ENCODE measurements at regions not wholly inside any gene's neighbourhood (a gene's known extent, or its start where the extent isn't known, plus 50 kb on each side); places are given as distances from the start of the nearest gene placed in this dataset.
"Not testable (repeated sequence)": the region's sequence is repeated elsewhere in the genome, so short reads cannot be mapped to it uniquely, and the experiment has no call there.

DNA sequence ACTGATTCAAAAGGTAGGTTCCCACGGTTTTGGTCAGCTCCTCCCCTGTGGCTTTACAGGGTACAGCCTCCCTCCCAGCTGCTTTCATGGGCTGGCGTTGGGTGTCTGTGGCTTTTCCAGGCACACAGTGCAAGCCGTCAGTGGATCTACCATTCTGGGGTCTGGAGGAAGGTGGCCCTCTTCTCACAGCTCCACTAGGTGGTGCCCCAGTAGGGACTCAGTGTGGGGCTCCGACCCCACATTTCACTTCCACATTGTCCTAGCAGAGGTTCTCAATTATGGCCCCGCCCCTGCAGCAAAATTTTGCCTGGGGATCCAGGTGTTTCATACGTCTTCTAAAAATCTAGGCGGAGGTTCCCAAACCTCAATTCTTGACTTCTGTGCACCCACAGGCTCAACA, 324.6 kb upstream of the PHF14 start:
- not testable (repeated sequence) for H3K9ac ChIP-seq (ENCODE audit: low read depth, low read length); H3K4me3 ChIP-seq (ENCODE audit: low read length); H3K4me1 ChIP-seq (ENCODE audit: insufficient read depth, low read length); H3K36me3 ChIP-seq (ENCODE audit: insufficient read depth, low read depth, low read length); H3K27ac ChIP-seq (ENCODE audit: low read length); H3K9me3 ChIP-seq (ENCODE audit: insufficient read depth, low read depth, low read length); H3K27me3 ChIP-seq (ENCODE audit: insufficient read depth, low read length)

DNA sequence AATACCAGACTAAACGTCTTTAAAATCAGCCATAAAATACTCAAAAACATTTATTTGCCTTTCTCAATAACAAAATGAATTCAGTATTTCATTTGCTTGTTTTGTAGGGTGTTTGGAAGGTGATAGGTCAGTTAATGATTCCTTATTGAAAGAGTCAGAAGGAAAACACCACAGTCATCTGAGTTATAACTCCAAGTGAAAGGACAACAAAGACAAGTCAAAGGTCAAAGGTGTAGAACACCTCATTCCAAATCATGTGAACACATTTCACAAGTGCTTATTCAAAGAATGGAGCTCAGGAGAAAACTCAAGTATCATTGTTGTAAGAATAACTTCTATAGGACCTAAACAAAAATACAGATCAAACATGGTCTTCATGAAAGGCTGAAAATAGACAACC, 318.6 kb upstream of the PHF14 start:
- H3K4me1 ChIP-seq (ENCODE audit: insufficient read depth, low read length): peaks cover 6% of the 10 kb centered on the region; the same call in 1 of the 2 replicates
- no peaks in the 10 kb centered on the region for H3K9me3 ChIP-seq (ENCODE audit: insufficient read depth, low read depth, low read length)

DNA sequence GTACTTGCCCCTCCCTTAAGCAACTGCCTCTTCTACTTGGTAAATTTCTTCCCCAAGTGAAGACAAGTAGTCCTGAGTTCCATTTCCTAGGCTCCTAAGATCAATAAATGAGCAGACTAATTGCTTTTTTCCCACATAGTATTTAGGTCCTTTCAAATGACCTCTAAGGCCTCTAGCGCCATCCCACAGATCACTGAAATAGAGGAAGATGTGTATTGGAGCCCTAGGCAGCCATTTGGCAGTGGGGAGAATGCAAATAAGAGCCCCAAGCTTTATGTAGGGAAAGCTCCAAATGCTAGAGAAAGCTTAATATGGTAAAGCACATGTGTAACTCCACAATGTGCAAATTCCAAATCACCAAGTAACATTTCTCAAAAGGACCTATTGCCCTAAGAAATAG, 316.5 kb upstream of the PHF14 start:
- Histone ChIP-seq H3K9me3 (ENCODE audit: insufficient read depth, low read depth, low read length) (no peaks in the 10 kb centered on the region), H3K4me3 (ENCODE audit: low read length) (no peak overlapping the region)

More for the DNA sequence above, 318.6 kb upstream of the PHF14 start:
- Histone ChIP-seq H3K9ac (ENCODE audit: low read depth, low read length) (no peak overlapping the region), H3K27me3 (ENCODE audit: insufficient read depth, low read length) (no peaks in the 10 kb centered on the region), H3K4me3 (ENCODE audit: low read length) (no peak overlapping the region), H3K36me3 (ENCODE audit: insufficient read depth, low read depth, low read length) (no peaks in the 10 kb centered on the region), H3K27ac (ENCODE audit: low read length) (no peak overlapping the region)

DNA sequence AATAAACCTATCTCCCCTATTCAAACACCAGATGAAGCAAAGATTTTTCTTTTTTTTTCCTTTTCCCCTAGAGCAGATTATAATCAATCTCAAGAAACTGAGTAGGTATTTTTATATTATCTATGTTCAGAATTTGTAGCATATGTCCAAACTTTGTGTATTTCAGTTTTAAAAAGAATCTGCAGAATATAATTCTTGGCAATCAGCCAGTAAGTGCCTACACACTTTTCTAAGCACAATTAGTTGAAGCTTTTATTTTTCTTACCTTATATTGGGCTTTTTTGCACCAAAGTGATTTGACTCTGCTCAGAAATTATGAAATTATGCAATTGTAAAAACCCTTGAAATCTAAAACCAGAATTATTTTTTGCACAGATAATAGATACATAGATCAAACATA, 315.8 kb upstream of the PHF14 start:
- Histone ChIP-seq H3K9me3 (ENCODE audit: insufficient read depth, low read depth, low read length) (no peaks in the 10 kb centered on the region), H3K27me3 (ENCODE audit: insufficient read depth, low read length) (no peaks in the 10 kb centered on the region), H3K36me3 (ENCODE audit: insufficient read depth, low read depth, low read length) (no peaks in the 10 kb centered on the region), H3K9ac (ENCODE audit: low read depth, low read length) (no peak overlapping the region), H3K4me1 (ENCODE audit: insufficient read depth, low read length) (peaks cover 6% of the 10 kb centered on the region; the same call in 1 of the 2 replicates), H3K27ac (ENCODE audit: low read length) (no peak overlapping the region), H3K4me3 (ENCODE audit: low read length) (no peak overlapping the region)

More for the DNA sequence above, 316.5 kb upstream of the PHF14 start:
- Histone ChIP-seq H3K27me3 (ENCODE audit: insufficient read depth, low read length) (no peaks in the 10 kb centered on the region), H3K4me1 (ENCODE audit: insufficient read depth, low read length) (peaks cover 6% of the 10 kb centered on the region; the same call in 1 of the 2 replicates), H3K9ac (ENCODE audit: low read depth, low read length) (no peak overlapping the region), H3K27ac (ENCODE audit: low read length) (no peak overlapping the region), H3K36me3 (ENCODE audit: insufficient read depth, low read depth, low read length) (no peaks in the 10 kb centered on the region)

DNA sequence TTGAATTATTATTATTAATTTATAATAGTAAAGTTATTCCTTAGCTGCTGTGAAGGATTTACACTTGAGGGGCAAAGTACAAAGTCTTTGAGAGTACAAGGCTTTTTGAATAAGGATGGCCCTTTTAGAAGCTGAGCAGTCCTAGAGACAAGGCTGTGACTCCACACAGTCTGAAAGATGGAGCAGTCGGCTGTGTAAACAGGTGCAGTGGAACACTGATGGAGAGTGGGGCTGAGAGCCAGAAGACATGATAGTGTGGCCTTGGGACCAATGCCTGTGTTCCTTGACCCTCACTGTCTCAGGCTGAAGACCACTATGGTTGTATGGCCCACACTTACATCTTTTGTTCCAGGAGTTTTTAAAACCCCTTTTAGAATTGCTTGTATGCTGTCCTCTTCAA, 311.2 kb upstream of the PHF14 start:
- peaks cover 1% of the 10 kb centered on the region; the same call in 1 of the 2 replicates for H3K4me1 ChIP-seq (ENCODE audit: insufficient read depth, low read length)
- no peak overlapping the region for H3K27ac ChIP-seq (ENCODE audit: low read length)
- H3K9ac ChIP-seq (ENCODE audit: low read depth, low read length): no peak overlapping the region
- H3K4me3 ChIP-seq (ENCODE audit: low read length): no peak overlapping the region
- no peaks in the 10 kb centered on the region for H3K9me3 ChIP-seq (ENCODE audit: insufficient read depth, low read depth, low read length)
- H3K36me3 ChIP-seq (ENCODE audit: insufficient read depth, low read depth, low read length): no peaks in the 10 kb centered on the region
- no peaks in the 10 kb centered on the region for H3K27me3 ChIP-seq (ENCODE audit: insufficient read depth, low read length)

DNA sequence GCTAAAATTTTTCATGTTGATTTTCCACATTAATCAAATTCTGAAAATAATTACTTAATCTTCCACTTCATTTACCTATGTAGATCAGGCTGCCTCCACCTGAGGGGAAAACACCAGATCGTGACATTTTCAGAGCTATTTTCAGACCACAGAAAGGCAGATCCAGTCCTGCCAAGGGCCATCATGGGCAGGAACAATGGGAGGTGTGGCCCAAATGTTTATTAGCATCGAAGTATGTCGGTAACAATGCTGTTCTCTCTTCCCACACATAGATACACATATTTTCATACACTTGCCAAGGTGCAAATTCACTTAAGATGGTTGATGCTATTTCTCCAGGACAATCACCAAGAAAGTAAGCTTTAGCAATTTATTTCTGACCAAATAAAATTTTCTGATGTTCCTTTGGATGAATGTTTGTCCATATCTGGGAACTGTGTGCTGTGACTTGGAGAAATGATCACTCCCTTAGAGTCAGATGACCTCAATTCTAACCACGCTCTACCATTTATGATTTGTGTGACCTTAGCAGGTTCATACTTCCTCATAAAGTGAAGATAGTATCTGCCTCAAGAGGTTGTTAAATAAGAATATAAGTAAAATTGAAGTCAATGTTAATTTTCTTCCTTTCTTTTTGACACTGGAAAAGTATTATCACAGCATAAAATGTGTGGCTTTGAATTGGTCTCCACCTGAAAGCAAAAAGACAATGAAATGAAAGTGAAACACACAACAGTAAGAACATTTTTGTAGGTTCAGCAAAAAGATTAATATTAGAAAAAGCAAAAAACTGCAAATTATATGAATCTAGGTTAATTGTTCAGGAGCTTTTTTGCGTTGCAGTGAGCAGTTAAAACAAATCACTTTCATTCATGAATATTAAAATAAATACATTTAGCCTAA, 310.4 kb upstream of the PHF14 start:
- H3K4me1 ChIP-seq (ENCODE audit: insufficient read depth, low read length): no peaks in the 10 kb centered on the region
- H3K27me3 ChIP-seq (ENCODE audit: insufficient read depth, low read length): no peaks in the 10 kb centered on the region
- no peak overlapping the region for H3K4me3 ChIP-seq (ENCODE audit: low read length)
- H3K36me3 ChIP-seq (ENCODE audit: insufficient read depth, low read depth, low read length): no peaks in the 10 kb centered on the region
- H3K27ac ChIP-seq (ENCODE audit: low read length): no peak overlapping the region
- H3K9ac ChIP-seq (ENCODE audit: low read depth, low read length): no peak overlapping the region
- no peaks in the 10 kb centered on the region for H3K9me3 ChIP-seq (ENCODE audit: insufficient read depth, low read depth, low read length)

DNA sequence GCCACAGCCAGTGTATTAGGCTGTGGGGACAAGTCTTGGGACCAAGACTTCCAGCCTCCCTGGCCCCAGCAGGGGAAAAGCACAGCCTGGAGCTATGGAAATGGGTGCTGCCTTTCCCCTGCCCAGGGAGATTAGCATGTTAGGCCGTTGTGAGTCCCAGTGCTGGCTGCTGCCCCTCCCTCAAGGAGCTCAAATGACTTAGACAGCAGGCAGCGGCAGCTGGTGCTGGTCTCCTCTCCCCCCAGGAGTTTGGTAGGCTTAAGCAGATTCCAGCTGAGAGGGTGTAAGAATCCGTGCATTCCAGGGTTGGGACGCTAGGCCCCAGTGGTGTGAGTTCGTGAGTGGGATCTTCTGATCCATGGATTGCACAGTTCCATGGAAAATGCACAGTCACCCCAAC, 301.5 kb upstream of the PHF14 start:
- H3K9ac ChIP-seq (ENCODE audit: low read depth, low read length): no peak overlapping the region
- no peak overlapping the region for H3K4me3 ChIP-seq (ENCODE audit: low read length)
- no peak overlapping the region for H3K27ac ChIP-seq (ENCODE audit: low read length)
- no peaks in the 10 kb centered on the region for H3K36me3 ChIP-seq (ENCODE audit: insufficient read depth, low read depth, low read length)
- H3K9me3 ChIP-seq (ENCODE audit: insufficient read depth, low read depth, low read length): no peaks in the 10 kb centered on the region
- no peaks in the 10 kb centered on the region for H3K27me3 ChIP-seq (ENCODE audit: insufficient read depth, low read length)
- H3K4me1 ChIP-seq (ENCODE audit: insufficient read depth, low read length): no peaks in the 10 kb centered on the region

DNA sequence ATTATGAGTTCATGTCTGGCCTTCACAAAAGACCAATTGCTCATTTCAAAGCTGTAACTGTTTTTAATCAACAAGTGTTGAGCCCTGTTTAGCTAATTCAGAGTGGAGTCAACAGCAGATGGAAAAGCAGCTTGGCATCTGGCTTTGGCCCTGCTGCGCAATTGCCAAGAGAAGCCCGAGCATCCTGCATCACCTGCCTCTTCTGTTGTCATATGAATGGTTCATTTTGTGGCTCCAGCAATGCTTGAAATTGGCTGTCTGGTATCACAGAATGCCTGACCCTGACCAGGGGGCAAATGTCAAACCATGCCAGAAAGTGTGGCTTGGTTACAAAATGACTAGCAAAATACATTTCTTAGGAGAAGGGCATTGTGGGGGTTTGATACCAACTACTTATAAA, 296.5 kb upstream of the PHF14 start:
- no peaks in the 10 kb centered on the region for H3K9me3 ChIP-seq (ENCODE audit: insufficient read depth, low read depth, low read length)
- H3K36me3 ChIP-seq (ENCODE audit: insufficient read depth, low read depth, low read length): no peaks in the 10 kb centered on the region
- 0 out of 2 replicates have a peak, but pooled peaks cover 5% of the 10 kb centered on the region for H3K4me1 ChIP-seq (ENCODE audit: insufficient read depth, low read length)
- H3K9ac ChIP-seq (ENCODE audit: low read depth, low read length): no peak overlapping the region
- no peaks in the 10 kb centered on the region for H3K27me3 ChIP-seq (ENCODE audit: insufficient read depth, low read length)
- H3K27ac ChIP-seq (ENCODE audit: low read length): no peak overlapping the region
- H3K4me3 ChIP-seq (ENCODE audit: low read length): no peak overlapping the region

DNA sequence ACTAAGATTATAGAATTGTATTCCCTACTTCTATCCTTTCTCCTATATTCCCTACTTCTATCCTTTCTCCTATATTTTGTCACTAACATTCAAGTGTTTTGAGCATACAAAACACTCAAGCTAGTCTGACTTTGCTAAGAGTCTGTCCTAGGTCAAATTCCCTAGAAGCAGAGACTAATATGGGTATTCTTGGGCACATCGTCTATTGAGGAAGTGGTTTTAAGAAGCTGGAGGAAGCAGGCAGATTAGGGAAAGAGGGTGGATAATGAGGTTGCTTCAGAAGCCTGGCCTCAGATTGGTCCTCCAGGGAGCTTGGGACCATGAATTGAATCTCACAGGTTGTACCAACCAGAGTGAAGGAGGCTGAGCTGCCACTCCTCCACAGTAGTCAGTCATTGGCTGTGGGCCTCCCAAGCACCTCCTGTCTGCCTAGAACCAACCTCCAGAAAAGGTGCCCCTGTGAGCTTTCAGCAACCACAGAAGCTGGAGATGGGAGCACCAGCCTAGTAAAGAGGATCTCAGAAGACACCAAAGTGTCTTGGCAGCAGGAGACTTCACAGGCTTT, 295.9 kb upstream of the PHF14 start:
- H3K4me3 ChIP-seq (ENCODE audit: low read length): no peak overlapping the region
- no peaks in the 10 kb centered on the region for H3K27me3 ChIP-seq (ENCODE audit: insufficient read depth, low read length)
- no peak overlapping the region for H3K9ac ChIP-seq (ENCODE audit: low read depth, low read length)
- 0 out of 2 replicates have a peak, but pooled peaks cover 5% of the 10 kb centered on the region for H3K4me1 ChIP-seq (ENCODE audit: insufficient read depth, low read length)
- no peaks in the 10 kb centered on the region for H3K9me3 ChIP-seq (ENCODE audit: insufficient read depth, low read depth, low read length)
- H3K36me3 ChIP-seq (ENCODE audit: insufficient read depth, low read depth, low read length): no peaks in the 10 kb centered on the region
- no peak overlapping the region for H3K27ac ChIP-seq (ENCODE audit: low read length)

DNA sequence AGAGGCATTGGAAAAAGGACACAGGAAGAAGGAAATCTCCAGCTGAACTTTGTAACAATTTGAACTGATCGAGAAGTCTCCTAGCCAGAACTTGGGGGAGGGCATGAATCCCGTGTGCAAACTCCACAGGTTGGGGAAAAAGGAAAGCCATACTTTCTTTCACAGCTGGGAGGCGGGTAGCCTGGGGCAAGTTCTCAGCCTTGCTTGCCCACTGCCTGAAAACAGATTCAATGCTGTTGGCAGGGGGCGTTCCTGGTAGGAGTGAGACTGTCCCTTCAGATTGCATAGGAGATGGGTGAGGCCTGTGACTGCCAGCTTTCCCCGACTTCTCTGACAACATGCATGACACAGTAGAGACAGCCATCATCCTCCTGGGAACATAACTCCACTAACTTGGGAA, 289.1 kb upstream of the PHF14 start:
- no peak overlapping the region for H3K27ac ChIP-seq (ENCODE audit: low read length)
- H3K36me3 ChIP-seq (ENCODE audit: insufficient read depth, low read depth, low read length): no peaks in the 10 kb centered on the region
- H3K4me1 ChIP-seq (ENCODE audit: insufficient read depth, low read length): 0 out of 2 replicates have a peak, but pooled peaks cover 5% of the 10 kb centered on the region
- no peaks in the 10 kb centered on the region for H3K9me3 ChIP-seq (ENCODE audit: insufficient read depth, low read depth, low read length)
- no peak overlapping the region for H3K9ac ChIP-seq (ENCODE audit: low read depth, low read length)
- H3K4me3 ChIP-seq (ENCODE audit: low read length): no peak overlapping the region
- H3K27me3 ChIP-seq (ENCODE audit: insufficient read depth, low read length): no peaks in the 10 kb centered on the region

DNA sequence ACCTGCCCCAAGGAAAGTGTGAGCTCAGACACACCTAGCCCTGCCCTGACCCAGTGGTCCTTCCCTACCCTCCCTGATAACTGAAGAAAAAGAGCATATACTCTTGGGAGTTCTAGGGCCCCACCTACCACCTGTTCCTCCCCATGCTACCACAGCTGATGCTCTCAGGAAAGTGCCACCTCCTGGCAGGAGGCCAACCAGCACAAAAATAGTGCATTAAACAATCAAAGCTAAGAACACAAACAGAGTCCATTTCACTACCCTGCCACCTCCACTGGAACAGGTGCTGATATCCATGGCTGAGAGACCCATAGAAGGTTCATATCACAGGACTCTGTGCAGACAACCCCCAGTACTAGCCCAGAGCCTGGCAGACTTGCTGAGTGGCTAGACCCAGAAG, 288.6 kb upstream of the PHF14 start:
- Histone ChIP-seq H3K4me3 (ENCODE audit: low read length) (no peak overlapping the region), H3K9ac (ENCODE audit: low read depth, low read length) (no peak overlapping the region), H3K27ac (ENCODE audit: low read length) (no peak overlapping the region), H3K4me1 (ENCODE audit: insufficient read depth, low read length) (0 out of 2 replicates have a peak, but pooled peaks cover 5% of the 10 kb centered on the region), H3K27me3 (ENCODE audit: insufficient read depth, low read length) (no peaks in the 10 kb centered on the region), H3K36me3 (ENCODE audit: insufficient read depth, low read depth, low read length) (no peaks in the 10 kb centered on the region), H3K9me3 (ENCODE audit: insufficient read depth, low read depth, low read length) (peaks cover 3% of the 10 kb centered on the region; the same call in 1 of the 2 replicates)

DNA sequence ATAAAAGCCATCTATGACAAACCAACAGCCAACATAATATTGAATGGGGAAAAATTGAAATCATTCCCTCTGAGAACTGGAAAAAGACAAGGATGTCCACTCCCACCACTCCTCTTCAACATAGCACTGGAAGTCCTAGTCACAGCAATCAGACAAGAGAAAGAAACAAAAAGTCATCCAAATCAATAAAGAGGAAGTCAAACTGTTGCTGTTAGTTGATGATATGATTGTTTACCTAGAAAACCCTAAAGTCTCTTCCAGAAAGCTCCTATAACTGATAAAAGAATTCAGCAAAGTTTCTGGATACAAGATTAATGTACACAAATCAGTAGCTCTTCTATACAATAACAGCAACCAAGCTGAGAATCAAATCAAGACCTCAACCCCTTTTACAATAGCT, 285.1 kb upstream of the PHF14 start:
- Histone ChIP-seq H3K27me3 (ENCODE audit: insufficient read depth, low read length) (no peaks in the 10 kb centered on the region), H3K9ac (ENCODE audit: low read depth, low read length) (no peak overlapping the region), H3K27ac (ENCODE audit: low read length) (no peak overlapping the region), H3K36me3 (ENCODE audit: insufficient read depth, low read depth, low read length) (no peaks in the 10 kb centered on the region), H3K9me3 (ENCODE audit: insufficient read depth, low read depth, low read length) (peaks cover 3% of the 10 kb centered on the region; the same call in 1 of the 2 replicates), H3K4me1 (ENCODE audit: insufficient read depth, low read length) (no peaks in the 10 kb centered on the region), H3K4me3 (ENCODE audit: low read length) (no peak overlapping the region)

Data from iPS-20b (cell line).